GM12891 (cell line): ENCODE measurements at regions not wholly inside any gene's neighbourhood (a gene's known extent, or its start where the extent isn't known, plus 50 kb on each side); places are given as distances from the start of the nearest gene placed in this dataset.

Experiments
- DNase-seq: peaks from one replicate; pipeline ENCODE4 v3.0.0; 2011; ENCODE audit warnings: low spot score; ENCODE audit not compliant: insufficient read length
- FAIRE-seq: peaks from 2 replicates; lab custom pipeline; 2011; peaks lifted over from hg19 to GRCh38; lab: Jason Lieb, UNC
- PAX5 ChIP-seq: IDR thresholded peaks from 2 replicates; pipeline ENCODE4 v1.6.1; 2011; ENCODE audit warnings: low read length, moderate library complexity, mild to moderate bottlenecking; ENCODE audit not compliant: insufficient read depth, severe bottlenecking
- POLR2A ChIP-seq: IDR thresholded peaks from 2 replicates; pipeline ENCODE4 v1.6.1; 2011; ENCODE audit warnings: low read depth, low read length, control low read depth
- POLR2AphosphoS5 ChIP-seq: IDR thresholded peaks from 2 replicates; pipeline ENCODE4 v1.6.1; 2011; ENCODE audit warnings: low read depth, low read length, control low read depth
- POU2F2 ChIP-seq: IDR thresholded peaks from 2 replicates; pipeline ENCODE4 v1.6.1; 2011; ENCODE audit warnings: low read depth, mild to moderate bottlenecking, control low read depth, low read length, moderate library complexity
- SPI1 ChIP-seq: IDR thresholded peaks from 2 replicates; pipeline ENCODE4 v1.6.1; 2011; ENCODE audit warnings: low read depth, low read length, control low read depth
- TAF1 ChIP-seq: IDR thresholded peaks from 2 replicates; pipeline ENCODE4 v1.6.1; 2011; ENCODE audit warnings: low read depth, low read length, control low read depth

GRCh38 chr12:65705380-65705876 is 118.9 kb upstream of the HMGA2 start:
- no peak for DNase-seq
- TF ChIP-seq TAF1 (no peak), POLR2AphosphoS5 (no peak), PAX5 (no peak), SPI1 (no peak), POLR2A (no peak), POU2F2 (no peak)
- FAIRE-seq: no peak

- FAIRE-seq (no peak), DNase-seq (no peak)
- no peak for TF ChIP-seq POU2F2
- no peak for TF ChIP-seq POLR2AphosphoS5
- TF ChIP-seq TAF1: no peak
- TF ChIP-seq POLR2A: no peak
- no peak for TF ChIP-seq SPI1
- no peak for TF ChIP-seq PAX5
These were observed 117.2 kb upstream of the HMGA2 start for GRCh38 chr12:65707051-65707450.

GRCh38 chr12:65712260-65713004 is 111.9 kb upstream of the HMGA2 start:
- FAIRE-seq (no peak), DNase-seq (no peak)
- TF ChIP-seq PAX5 (no peak), TAF1 (no peak), POLR2A (no peak), POLR2AphosphoS5 (no peak), POU2F2 (no peak), SPI1 (no peak)

GRCh38 chr12:65715961-65716360 is 108.3 kb upstream of the HMGA2 start:
- no peak for FAIRE-seq
- no peak for DNase-seq
- TF ChIP-seq TAF1: no peak
- no peak for TF ChIP-seq PAX5
- TF ChIP-seq POU2F2: no peak
- no peak for TF ChIP-seq SPI1
- TF ChIP-seq POLR2A: no peak

- TF ChIP-seq TAF1: no peak
- TF ChIP-seq POU2F2: no peak
- TF ChIP-seq PAX5: no peak
- DNase-seq (no peak), FAIRE-seq (peak; percentile 9)
These were observed 103.8 kb upstream of the HMGA2 start for GRCh38 chr12:65720136-65721130.

- TF ChIP-seq TAF1 (no peak), PAX5 (no peak), POLR2AphosphoS5 (no peak)
- DNase-seq (no peak), FAIRE-seq (no peak)
These were observed 102.6 kb upstream of the HMGA2 start for GRCh38 chr12:65721541-65722190.

- FAIRE-seq: no peak
- DNase-seq: no peak
- no peak for TF ChIP-seq POU2F2
- no peak for TF ChIP-seq POLR2AphosphoS5
- no peak for TF ChIP-seq TAF1
- no peak for TF ChIP-seq POLR2A
- no peak for TF ChIP-seq SPI1
- TF ChIP-seq PAX5: no peak
These were observed 98.9 kb upstream of the HMGA2 start for GRCh38 chr12:65725376-65725775.

- FAIRE-seq (no peak), DNase-seq (no peak)
- TF ChIP-seq SPI1: no peak
These were observed 95.8 kb upstream of the HMGA2 start for GRCh38 chr12:65728455-65728847.
